ENCODE measurements at regions not wholly inside any gene's neighbourhood (a gene's known extent, or its start where the extent isn't known, plus 50 kb on each side); places are given as distances from the start of the nearest gene placed in this dataset.

DNA sequence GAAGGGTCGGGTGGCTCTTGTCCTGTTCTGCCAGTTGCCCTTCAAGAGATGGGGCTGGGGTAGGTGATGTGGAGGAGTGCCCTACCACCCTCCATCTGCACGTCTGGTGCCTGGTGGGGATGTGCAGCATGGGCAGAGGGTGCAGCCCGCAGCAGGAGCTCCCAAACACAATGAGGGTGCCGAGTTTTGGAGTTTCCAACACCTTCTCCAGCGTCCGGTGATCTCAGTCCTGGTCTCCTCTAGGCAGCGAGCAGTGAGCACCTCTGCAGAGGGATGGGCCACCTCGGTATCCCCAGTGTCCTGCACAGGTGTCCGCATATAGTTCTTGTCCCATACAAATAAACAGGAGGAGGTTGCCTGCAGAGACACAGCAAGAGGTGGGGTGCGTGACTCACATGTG, 136.0 kb downstream of the ENGASE start:
- Histone ChIP-seq H3K27me3 (replicated peaks in 1 of 7) (peaks cover 0 to 89% (median 18%) of the 10 kb centered on the region in 7 donors), H3K36me3 (no peaks in the 10 kb centered on the region), H3K27ac (no peak overlapping the region), H3K4me3 (no peak overlapping the region), H3K4me1 (no peaks in the 10 kb centered on the region), H3K9me3 (no peaks in the 10 kb centered on the region)
- intact Hi-C loops (cut with DNase I; ENCODE audit: low total_unique reads), result no loop called here
- no peak for DNase-seq
- WGBS, 5 donors, result 73 to 91% (median 85%) methylated on average over 10 of the region's 10 CpGs
- TF ChIP-seq POLR2AphosphoS5 (IDR thresholded peaks at IDR 0.05) (no peak), POLR2A (IDR thresholded peaks at IDR 0.05) (no peak)
- TF ChIP-seq, protein P1, sequence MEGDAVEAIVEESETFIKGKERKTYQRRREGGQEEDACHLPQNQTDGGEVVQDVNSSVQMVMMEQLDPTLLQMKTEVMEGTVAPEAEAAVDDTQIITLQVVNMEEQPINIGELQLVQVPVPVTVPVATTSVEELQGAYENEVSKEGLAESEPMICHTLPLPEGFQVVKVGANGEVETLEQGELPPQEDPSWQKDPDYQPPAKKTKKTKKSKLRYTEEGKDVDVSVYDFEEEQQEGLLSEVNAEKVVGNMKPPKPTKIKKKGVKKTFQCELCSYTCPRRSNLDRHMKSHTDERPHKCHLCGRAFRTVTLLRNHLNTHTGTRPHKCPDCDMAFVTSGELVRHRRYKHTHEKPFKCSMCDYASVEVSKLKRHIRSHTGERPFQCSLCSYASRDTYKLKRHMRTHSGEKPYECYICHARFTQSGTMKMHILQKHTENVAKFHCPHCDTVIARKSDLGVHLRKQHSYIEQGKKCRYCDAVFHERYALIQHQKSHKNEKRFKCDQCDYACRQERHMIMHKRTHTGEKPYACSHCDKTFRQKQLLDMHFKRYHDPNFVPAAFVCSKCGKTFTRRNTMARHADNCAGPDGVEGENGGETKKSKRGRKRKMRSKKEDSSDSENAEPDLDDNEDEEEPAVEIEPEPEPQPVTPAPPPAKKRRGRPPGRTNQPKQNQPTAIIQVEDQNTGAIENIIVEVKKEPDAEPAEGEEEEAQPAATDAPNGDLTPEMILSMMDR (IDR thresholded peaks at IDR 0.05 in 8 of 11, conservative IDR thresholded peaks at IDR 0.05 in 3 of 11), result no peak

- H3K36me3 ChIP-seq, result no peaks in the 10 kb centered on the region
- no peak for DNase-seq
- intact Hi-C loops (cut with DNase I; ENCODE audit: low total_unique reads), result no loop called here
- H3K9me3 ChIP-seq, result no peaks in the 10 kb centered on the region
- no peak overlapping the region for H3K27ac ChIP-seq
- WGBS, 5 donors, result 36 to 47% (median 41%) methylated on average over 9 to 13 of the region's 13 CpGs
- no peak overlapping the region for H3K4me3 ChIP-seq
- H3K27me3 ChIP-seq (replicated peaks in 1 of 7), result peaks cover 0 to 85% (median 9%) of the 10 kb centered on the region in 7 donors
- TF ChIP-seq POLR2AphosphoS5 (IDR thresholded peaks at IDR 0.05) (no peak), POLR2A (IDR thresholded peaks at IDR 0.05) (no peak)
- TF ChIP-seq, protein P1 (IDR thresholded peaks at IDR 0.05 in 8 of 11, conservative IDR thresholded peaks at IDR 0.05 in 3 of 11), result no peak
- no peaks in the 10 kb centered on the region for H3K4me1 ChIP-seq
These were observed 133.3 kb downstream of the ENGASE start for GRCh38 chr17:79207960-79208359.

- 52 to 75% (median 69%) methylated on average over 6 of the region's 6 CpGs for WGBS, 5 donors
- Histone ChIP-seq H3K27ac (no peak overlapping the region), H3K4me1 (no peaks in the 10 kb centered on the region), H3K27me3 (replicated peaks in 1 of 7) (peaks cover 0 to 85% (median 12%) of the 10 kb centered on the region in 7 donors), H3K36me3 (no peaks in the 10 kb centered on the region), H3K9me3 (no peaks in the 10 kb centered on the region), H3K4me3 (no peak overlapping the region)
- DNase-seq, result no peak
- intact Hi-C loops (cut with DNase I; ENCODE audit: low total_unique reads), result no loop called here
- TF ChIP-seq POLR2A (IDR thresholded peaks at IDR 0.05), result no peak
- TF ChIP-seq POLR2AphosphoS5 (IDR thresholded peaks at IDR 0.05), result no peak
- TF ChIP-seq, protein P1 (IDR thresholded peaks at IDR 0.05 in 8 of 11, conservative IDR thresholded peaks at IDR 0.05 in 3 of 11), result no peak
These were observed 131.1 kb downstream of the ENGASE start for GRCh38 chr17:79205688-79206205.

GRCh38 chr17:79204261-79204660, 129.6 kb downstream of the ENGASE start:
- TF ChIP-seq, protein P1 (IDR thresholded peaks at IDR 0.05 in 8 of 11, conservative IDR thresholded peaks at IDR 0.05 in 3 of 11), result no peak
- TF ChIP-seq POLR2A (IDR thresholded peaks at IDR 0.05) (no peak), POLR2AphosphoS5 (IDR thresholded peaks at IDR 0.05) (no peak)
- DNase-seq, result no peak
- no peaks in the 10 kb centered on the region for H3K4me1 ChIP-seq
- no peaks in the 10 kb centered on the region for H3K36me3 ChIP-seq
- intact Hi-C loops (cut with DNase I; ENCODE audit: low total_unique reads), result no loop called here
- 91 to 97% (median 95%) methylated on average over 20 of the region's 20 CpGs for WGBS, 5 donors
- H3K27ac ChIP-seq, result no peak overlapping the region
- peaks cover 0 to 85% (median 12%) of the 10 kb centered on the region in 7 donors for H3K27me3 ChIP-seq (replicated peaks in 1 of 7)
- H3K4me3 ChIP-seq, result no peak overlapping the region
- H3K9me3 ChIP-seq, result no peaks in the 10 kb centered on the region
